Calu3 (cell line): ENCODE measurements at regions not wholly inside any gene's neighbourhood (a gene's known extent, or its start where the extent isn't known, plus 50 kb on each side); places are given as distances from the start of the nearest gene placed in this dataset.

Experiments used
- BruUV-seq: library from RNA; stranded (reverse); fragments of 400-500 nt; replicated peaks from 2 replicates; lab custom pipeline; 2021; lab: Mats Ljungman, UMichigan
- CTCF ChIA-PET: fragments of 300-600 bp; sonication (Branson Sonifier 250); formaldehyde crosslinking; loops from one replicate; lab custom pipeline; 2022; ENCODE audit warnings: antibody characterized with exemption; lab: Charles Lee
- DNase-seq: peaks from one replicate; pipeline ENCODE4 v3.0.0; 2022
- H3K27ac Mint-ChIP-seq: one replicate; pipeline ENCODE4 v1.8.0; 2022; ENCODE audit warnings: mixed read lengths; ENCODE audit not compliant: unreplicated experiment
- H3K27me3 Mint-ChIP-seq: one replicate; pipeline ENCODE4 v1.8.0; 2022; ENCODE audit warnings: mixed read lengths; ENCODE audit not compliant: unreplicated experiment
- H3K36me3 Mint-ChIP-seq: one replicate; pipeline ENCODE4 v1.8.0; 2022; ENCODE audit warnings: mild to moderate bottlenecking, moderate library complexity, mixed read lengths; ENCODE audit not compliant: insufficient read depth, unreplicated experiment
- H3K4me1 Mint-ChIP-seq: one replicate; pipeline ENCODE4 v1.8.0; 2022; ENCODE audit warnings: mild to moderate bottlenecking, low read depth, mixed read lengths; ENCODE audit not compliant: unreplicated experiment
- H3K4me3 Mint-ChIP-seq: one replicate; pipeline ENCODE4 v1.8.0; 2022; ENCODE audit warnings: mild to moderate bottlenecking, low read depth, moderate library complexity, mixed read lengths; ENCODE audit not compliant: unreplicated experiment
- H3K9me3 Mint-ChIP-seq: one replicate; pipeline ENCODE4 v1.8.0; 2022; ENCODE audit warnings: low read depth, mixed read lengths; ENCODE audit not compliant: unreplicated experiment
- CTCF ChIP-seq: fragments of 200-600 bp; IDR thresholded peaks from one replicate; pipeline ENCODE4 v1.8.0; 2022; ENCODE audit warnings: antibody characterized with exemption; ENCODE audit not compliant: unreplicated experiment
- intact Hi-C: fragments of 100-400 bp; cut with micrococcal nuclease; formaldehyde crosslinking; loops from one replicate; pipeline ENCODE4 v1.10.0; 2022; ENCODE audit not compliant: unreplicated experiment

GRCh38 chr5:168020542-168021294 is 270.7 kb upstream of the WWC1 start:
- no peaks in the 10 kb centered on the region for H3K4me1 Mint-ChIP-seq
- DNase-seq: no peak
- CTCF ChIA-PET: no interaction called here
- H3K27ac Mint-ChIP-seq: no peak overlapping the region
- intact Hi-C loops: loop anchor here (5.0 kb wide), 1 partner anchor 438 kb away; no protein-coding TSS in a partner anchor
- BruUV-seq: no TSS peak
- H3K4me3 Mint-ChIP-seq: no peak overlapping the region
- no peaks in the 10 kb centered on the region for H3K9me3 Mint-ChIP-seq
- no peak for TF ChIP-seq CTCF
- no peaks in the 10 kb centered on the region for H3K36me3 Mint-ChIP-seq
- peaks cover 100% of the 10 kb centered on the region for H3K27me3 Mint-ChIP-seq

GRCh38 chr5:168022446-168023169 is 268.8 kb upstream of the WWC1 start:
- Mint-ChIP-seq H3K4me1 (no peaks in the 10 kb centered on the region), H3K27me3 (peaks cover 100% of the 10 kb centered on the region), H3K36me3 (no peaks in the 10 kb centered on the region), H3K27ac (no peak overlapping the region), H3K9me3 (no peaks in the 10 kb centered on the region), H3K4me3 (no peak overlapping the region)
- no TSS peak for BruUV-seq
- TF ChIP-seq CTCF: no peak
- intact Hi-C loops: loop anchor here (5.0 kb wide), 1 partner anchor 440 kb away; no protein-coding TSS in a partner anchor
- DNase-seq: no peak
- CTCF ChIA-PET: interaction anchor here (0.9 kb wide), 1 partner anchor 236 kb away, joined by 3 read pairs; no protein-coding TSS in a partner anchor

- Mint-ChIP-seq H3K27me3 (peaks cover 100% of the 10 kb centered on the region), H3K9me3 (no peaks in the 10 kb centered on the region), H3K36me3 (no peaks in the 10 kb centered on the region), H3K4me3 (no peak overlapping the region), H3K27ac (no peak overlapping the region), H3K4me1 (no peaks in the 10 kb centered on the region)
- CTCF ChIA-PET: interaction anchor here (0.9 kb wide), 1 partner anchor 237 kb away, joined by 3 read pairs; no protein-coding TSS in a partner anchor
- DNase-seq: no peak
- intact Hi-C loops: loop anchor here (5.0 kb wide), 1 partner anchor 441 kb away; no protein-coding TSS in a partner anchor
- no peak for TF ChIP-seq CTCF
- BruUV-seq: no TSS peak
Measured at GRCh38 chr5:168023191-168023590, 268.3 kb upstream of the WWC1 start.

DNA sequence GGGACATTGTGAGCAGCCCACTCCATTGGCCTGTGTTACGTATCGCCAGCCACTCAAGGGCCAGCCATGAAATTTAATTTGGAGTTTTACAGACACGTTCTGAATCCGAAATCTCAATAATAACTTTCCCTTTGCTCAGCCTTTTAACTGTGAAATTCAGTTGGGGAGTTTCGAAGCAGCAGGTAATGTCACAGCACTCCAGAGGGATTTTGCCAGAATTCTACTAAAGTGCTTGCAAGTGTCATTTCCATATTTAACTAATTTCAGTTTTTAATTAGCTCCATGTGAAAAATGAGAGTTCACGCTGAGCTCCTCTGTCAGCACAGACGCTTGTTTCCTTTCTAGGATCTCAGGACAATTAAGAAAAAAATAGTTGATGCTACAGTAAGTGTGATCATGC is 267.1 kb upstream of the WWC1 start:
- H3K27ac Mint-ChIP-seq: no peak overlapping the region
- no peaks in the 10 kb centered on the region for H3K4me1 Mint-ChIP-seq
- H3K27me3 Mint-ChIP-seq: peaks cover 100% of the 10 kb centered on the region
- no peak for TF ChIP-seq CTCF
- H3K9me3 Mint-ChIP-seq: no peaks in the 10 kb centered on the region
- CTCF ChIA-PET: no interaction called here
- no peak overlapping the region for H3K4me3 Mint-ChIP-seq
- BruUV-seq: no TSS peak
- no peak for DNase-seq
- H3K36me3 Mint-ChIP-seq: no peaks in the 10 kb centered on the region
- intact Hi-C loops: loop anchor here (5.0 kb wide), 1 partner anchor 442 kb away; no protein-coding TSS in a partner anchor
